ENCODE measurements at regions not wholly inside any gene's neighbourhood (a gene's known extent, or its start where the extent isn't known, plus 50 kb on each side); places are given as distances from the start of the nearest gene placed in this dataset.
"Not testable (repeated sequence)": the region's sequence is repeated elsewhere in the genome, so short reads cannot be mapped to it uniquely, and the experiment has no call there.

DNA sequence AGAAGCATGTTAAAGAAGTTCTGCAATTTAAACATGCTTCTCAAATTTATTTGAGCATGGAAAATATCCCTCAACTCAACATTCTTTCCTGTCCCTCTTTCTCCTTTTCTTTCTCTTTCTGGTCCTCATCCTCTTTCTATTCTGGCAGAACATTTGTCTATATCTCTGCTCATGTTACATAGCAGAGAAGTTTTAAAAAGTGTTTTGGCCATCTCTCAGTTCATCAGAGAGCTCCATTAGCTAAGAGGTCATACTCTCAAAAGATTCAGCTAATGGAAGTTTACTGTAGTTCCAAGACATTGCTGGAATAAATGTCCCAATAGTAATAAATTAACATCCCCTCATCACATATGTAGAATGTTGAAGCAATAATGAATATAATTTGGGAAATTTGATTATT lies 53.5 kb downstream of the XCL2 start:
- DNase-seq, result no peak

- peak; percentile 11 for DNase-seq
Observed at GRCh38 chr1:168488138-168488537, 55.7 kb downstream of the XCL2 start.

- DNase-seq, result not testable (repeated sequence)
Observed at GRCh38 chr1:168486820-168487219, 57.0 kb downstream of the XCL2 start.

DNA sequence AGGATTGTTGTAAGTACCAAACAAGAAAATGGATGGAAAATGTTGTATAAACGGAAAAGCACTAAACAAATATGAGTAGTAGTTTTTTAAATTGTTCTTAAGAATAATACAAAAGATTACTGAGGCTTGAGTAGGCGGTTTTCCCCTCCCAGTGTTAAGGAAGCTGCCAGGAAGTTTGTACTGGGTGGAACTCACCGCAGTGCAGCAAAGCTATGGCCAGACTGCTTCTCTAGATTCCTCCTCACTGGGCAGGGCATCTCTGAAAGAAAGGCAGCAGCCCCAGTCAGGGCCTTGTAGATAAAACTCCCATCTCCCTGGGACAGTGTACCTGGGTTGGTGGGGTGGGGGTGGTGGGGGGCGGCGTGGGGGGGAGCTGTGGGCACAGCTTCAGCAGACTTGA lies 58.7 kb downstream of the XCL2 start:
- no peak for DNase-seq

DNA sequence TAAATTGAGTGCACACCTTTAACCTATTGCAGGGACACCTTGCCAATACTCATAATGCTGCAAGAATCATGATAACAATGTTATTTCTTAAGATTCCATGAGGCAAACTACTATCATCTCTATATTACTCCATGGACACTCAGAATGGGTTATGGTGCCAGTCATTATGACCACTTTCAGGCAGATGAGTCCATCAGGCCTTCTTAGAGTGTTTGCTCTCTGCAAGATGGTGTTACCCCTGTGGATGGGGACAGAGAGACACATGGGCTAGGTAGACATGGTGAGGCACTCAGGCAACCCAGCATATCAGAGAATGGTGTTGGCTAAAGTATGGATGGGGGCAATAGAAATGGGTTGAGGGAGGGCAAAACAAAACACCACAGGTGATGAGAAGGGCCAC lies 59.7 kb downstream of the XCL2 start:
- DNase-seq, result no peak

DNA sequence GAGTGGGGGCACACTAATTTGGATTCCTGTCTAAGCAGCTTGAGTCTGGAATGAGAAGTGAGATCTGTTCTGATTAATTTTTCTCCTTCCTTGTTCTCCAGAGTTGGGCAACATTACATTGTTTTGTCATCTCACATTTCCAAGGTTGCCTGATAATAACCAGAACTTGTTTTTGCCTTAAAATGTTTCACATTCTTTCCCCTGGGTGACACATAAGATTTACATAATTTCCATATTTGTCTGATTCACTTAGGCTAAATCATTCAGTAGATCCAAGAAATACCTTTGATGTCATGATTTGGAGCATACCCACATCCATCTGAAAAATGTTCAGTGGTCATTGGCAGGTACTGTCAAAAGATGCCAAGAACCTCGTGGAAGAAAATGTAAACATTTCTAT lies 60.3 kb downstream of the XCL2 start:
- DNase-seq, result no peak

DNA sequence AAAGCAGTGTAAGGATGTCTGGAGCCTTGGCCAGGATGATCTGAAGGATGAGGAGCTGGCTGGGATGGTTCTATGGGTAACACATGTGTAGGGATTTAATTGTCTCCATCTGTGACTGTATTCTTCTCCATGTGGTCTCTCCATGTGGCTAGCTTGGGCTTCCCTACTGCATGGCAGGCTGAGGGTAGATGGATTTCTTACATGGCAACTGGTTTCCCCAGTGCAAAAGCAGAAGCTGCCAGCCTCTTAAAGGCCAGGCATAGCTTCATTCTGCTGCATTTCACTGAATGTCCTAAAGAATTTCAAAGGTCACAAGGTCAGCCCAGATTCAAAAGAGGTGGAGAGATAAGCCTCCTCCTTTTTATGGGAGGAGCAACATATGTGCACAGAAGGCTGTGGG lies 61.7 kb downstream of the XCL2 start:
- DNase-seq, result peak; percentile 31

DNA sequence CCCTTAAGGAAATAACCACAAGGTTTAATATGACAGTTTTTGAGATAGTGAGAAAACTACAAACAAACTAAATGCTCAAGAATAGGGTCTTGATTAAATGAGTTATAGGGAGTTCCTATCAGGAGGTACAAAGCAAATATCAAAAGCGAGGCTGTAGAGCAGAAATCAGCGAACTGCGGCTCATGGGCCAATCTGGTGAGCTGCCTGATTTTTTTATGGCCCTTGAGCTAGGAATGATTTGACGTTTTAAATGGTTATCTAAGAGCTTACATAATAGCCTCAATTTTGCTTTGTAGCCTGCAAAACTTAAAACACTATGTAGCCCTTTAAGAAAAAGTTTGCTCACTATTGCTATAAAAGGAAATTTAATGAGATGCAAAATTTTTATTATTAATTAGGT lies 62.2 kb downstream of the XCL2 start:
- DNase-seq, result no peak

- no peak for DNase-seq
Observed at GRCh38 chr1:168480997-168481396, 62.8 kb downstream of the XCL2 start.

GRCh38 chr1:168477792-168478191 lies 66.0 kb downstream of the XCL2 start:
- DNase-seq, result no peak

- DNase-seq, result no peak
Observed at GRCh38 chr1:168476588-168477385, 67.0 kb downstream of the XCL2 start.

- no peak for DNase-seq
Observed at GRCh38 chr1:168474322-168474721, 69.5 kb downstream of the XCL2 start.

DNA sequence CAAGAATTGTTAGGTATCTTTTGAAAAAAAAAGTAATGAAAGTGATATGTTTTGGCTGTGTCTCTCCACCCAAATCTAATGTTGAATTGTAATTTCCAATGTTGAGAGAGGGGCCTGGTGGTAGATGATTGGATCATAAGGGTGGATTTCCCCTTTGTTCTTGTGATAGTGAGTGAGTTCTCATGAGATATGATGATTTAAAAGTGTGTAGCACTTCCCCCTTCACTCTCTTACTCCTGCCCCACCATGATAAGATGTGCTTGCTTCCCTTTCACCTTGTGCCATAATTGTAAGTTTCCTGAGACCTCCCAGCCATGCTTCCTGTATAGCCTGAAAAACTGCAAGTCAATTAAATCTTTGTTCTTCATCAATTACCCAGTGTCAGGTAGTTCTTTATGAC lies 70.7 kb downstream of the XCL2 start:
- DNase-seq, result no peak

GRCh38 chr1:168472223-168472622 lies 71.6 kb downstream of the XCL2 start:
- no peak for DNase-seq

DNA sequence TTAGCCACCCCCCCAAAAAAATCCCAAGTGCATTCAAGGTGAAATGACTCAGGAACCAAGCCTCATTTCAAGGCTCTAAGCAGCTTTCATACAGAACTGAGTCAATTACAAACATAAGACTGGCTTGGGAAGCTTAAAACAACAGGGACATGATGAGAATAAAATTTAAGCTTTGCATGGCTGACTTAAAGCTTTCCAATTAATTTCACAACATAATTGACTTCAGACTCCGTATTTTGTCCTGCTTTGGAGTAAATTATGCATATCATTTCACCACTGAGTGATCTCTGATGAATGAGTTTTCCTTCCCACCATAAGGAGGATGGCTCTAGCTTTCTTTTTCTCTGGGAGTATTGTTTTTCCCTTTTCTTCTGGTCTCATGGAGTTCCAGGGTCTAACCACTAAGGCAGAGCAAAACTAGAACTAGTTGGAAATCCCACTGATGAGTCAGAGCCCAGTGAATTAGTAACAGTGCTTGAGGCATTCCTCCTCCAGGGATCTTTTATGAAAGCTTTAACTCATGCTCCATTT lies 72.8 kb downstream of the XCL2 start:
- DNase-seq, result peak; percentile 52

DNA sequence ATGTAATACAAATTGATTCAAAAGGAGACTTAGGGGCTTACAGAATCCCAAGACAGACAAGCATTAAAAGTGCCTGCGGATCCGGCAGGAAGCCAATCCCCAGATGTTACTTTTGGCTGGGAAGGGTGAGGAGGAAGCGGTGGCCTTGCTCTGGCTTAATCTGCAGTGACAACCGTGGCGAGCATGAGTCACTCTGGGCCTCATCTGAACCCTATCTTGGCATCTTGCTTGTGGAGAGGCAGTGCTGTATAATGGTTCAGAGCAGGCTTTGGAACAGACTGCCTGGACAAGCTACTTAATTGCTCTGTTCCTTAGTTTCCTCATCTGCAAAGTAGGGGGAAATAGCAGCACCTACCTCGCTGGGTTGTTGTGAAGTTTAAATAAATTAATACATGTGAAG lies 74.1 kb downstream of the XCL2 start:
- DNase-seq, result peak; percentile 93

- DNase-seq, result peak; percentile 26
Observed at GRCh38 chr1:168468822-168469221, 75.0 kb downstream of the XCL2 start.

DNA sequence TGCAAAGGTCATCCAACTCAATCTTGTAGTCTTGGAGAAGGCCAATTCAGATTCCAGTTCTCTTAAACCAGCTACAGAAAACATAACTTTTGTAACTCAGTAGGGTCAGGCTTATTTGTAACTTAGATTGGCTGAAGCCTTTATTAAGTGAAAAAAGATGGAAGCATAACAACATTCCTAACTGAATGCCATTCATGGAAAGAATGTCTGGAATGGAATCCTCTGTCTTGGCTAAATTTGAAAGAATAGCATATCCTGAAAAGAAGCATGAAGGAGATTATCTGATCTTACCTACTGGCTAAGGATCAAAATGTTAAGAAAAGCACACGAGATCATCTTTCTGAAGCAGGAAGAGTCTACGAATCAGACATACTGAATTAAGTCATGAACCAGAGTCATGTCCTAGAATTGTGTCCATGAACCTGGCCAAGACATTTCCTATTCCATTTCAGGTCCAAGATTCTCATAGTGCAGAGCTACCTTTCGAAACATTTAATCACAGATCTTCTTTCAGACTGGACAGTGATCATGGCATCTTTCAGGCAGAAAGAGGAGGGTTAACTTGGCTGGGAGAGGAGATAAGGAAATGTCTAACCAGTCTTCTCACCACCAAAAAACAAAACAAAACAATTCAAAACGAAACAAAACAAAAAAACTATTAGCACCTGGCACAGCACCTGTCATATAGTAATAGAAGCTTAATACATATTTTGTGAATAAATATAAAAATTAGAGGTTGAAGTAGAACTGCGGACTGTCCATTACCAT lies 75.6 kb downstream of the XCL2 start:
- peak; percentile 26 for DNase-seq

- DNase-seq, result no peak
Observed at GRCh38 chr1:168467452-168467851, 76.3 kb downstream of the XCL2 start.

DNA sequence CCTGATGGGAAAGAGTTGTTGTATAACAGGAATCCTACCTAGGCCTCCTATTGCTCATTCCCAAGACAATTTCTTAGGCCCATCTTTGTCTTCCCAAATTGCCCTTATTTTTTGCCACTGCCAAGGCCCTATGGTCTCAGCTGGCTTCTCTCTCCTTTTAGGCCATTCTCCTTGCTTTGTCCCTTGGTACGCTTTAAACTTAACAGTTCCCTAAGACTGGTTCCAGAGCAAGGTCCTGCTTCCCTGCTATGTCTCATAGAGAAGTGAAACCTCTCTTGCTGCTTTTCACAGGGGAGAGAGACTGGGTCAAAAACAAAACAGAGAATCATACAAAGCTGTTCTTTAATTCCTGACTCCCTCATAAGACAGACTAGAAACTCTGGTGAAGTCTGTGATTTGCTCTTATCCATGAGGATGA lies 77.1 kb downstream of the XCL2 start:
- peak; percentile 40 for DNase-seq

DNA sequence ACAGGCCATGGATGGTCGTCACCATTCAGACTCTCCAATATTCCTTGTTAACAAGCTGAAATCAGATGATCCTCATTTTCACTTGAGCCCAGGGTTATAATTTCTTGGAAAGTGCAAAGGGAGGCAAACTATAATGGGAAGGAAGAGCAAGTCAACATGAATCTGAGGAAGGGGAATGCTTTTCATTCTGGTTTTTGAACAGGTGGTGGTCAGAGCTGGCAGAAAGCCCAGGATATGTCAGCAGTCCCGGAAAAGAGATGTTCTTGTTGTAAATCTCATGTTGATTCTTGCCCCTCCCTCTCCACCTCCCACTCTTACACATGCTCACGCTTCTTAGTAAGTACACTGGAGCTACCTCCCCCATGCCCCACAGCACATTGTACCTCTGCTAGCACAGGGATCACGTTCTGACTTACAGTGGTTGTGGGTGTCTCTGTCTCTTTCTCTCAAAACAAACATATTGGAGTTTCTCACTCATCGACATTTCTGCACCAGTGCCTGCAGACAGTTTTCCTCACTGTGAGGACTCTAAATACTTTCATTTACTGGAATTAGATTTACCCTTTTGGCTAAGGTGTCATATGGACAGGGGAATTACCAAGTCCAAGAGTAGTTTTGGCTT lies 77.6 kb downstream of the XCL2 start:
- peak; percentile 90 for DNase-seq

DNA sequence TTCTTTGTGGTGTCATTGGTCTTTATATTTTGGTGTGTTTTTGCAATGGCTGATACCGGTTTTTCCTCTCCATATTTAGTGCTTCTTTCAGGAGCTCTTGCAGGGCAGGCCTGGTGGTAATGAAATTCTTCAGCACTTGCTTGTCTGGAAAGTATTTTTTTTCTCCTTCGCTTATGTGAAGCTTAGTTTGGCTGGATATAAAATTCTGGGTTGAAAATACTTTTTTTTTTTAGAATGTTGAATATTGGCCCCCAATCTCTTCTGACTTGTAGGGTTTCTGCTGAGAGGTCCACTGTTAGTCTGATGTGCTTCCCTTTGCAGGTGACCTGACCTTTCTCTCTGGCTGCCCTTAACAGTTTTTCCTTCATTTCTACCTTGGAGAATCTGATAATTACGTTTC lies 82.7 kb downstream of the XCL2 start:
- DNase-seq, result not testable (repeated sequence)

DNA sequence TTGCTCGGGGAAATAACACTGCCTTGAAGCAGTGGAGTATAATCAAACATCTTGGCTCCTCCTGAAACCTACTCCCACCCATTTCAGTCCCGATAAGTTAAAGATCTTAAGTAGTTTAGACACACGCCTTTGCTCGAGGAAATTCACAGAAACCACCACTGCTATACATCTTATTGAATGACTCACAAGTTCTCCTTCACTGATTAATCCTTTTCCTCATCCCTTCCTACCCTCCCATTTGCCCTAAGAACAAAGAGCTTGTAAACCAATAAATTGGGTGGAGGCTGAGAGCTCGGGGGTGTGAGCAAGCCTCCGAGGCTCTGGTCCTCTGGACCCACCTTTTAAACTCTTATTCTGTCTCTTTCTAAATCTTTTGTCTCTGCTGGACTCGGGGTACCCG lies 86.5 kb downstream of the XCL2 start:
- not testable (repeated sequence) for DNase-seq

GRCh38 chr1:168455764-168456163 lies 88.0 kb downstream of the XCL2 start:
- no peak for DNase-seq

Measured in OCI-M1 (cell line).